ENCODE measurements at regions not wholly inside any gene's neighbourhood (a gene's known extent, or its start where the extent isn't known, plus 50 kb on each side); places are given as distances from the start of the nearest gene placed in this dataset.

GRCh38 chr6:90387826-90388225 is 91.2 kb upstream of the BACH2 start:
- TF ChIP-seq CTCF (conservative IDR thresholded peaks at IDR 0.05): no peak

GRCh38 chr6:90387383-90387775 is 90.7 kb upstream of the BACH2 start:
- H3K27ac ChIP-seq: peak overlapping the region; percentile 61
- TF ChIP-seq CTCF (conservative IDR thresholded peaks at IDR 0.05): no peak

More at GRCh38 chr6:90387826-90388225, 91.2 kb upstream of the BACH2 start:
- H3K27ac ChIP-seq: peak overlapping the region; percentile 61; the same call in 1 of the 2 replicates

GRCh38 chr6:90386399-90387382 is 90.0 kb upstream of the BACH2 start:
- no peak for TF ChIP-seq CTCF (conservative IDR thresholded peaks at IDR 0.05)
- H3K27ac ChIP-seq: peak overlapping the region; percentile 61

- H3K27ac ChIP-seq: peak overlapping the region; percentile 61
- no peak for TF ChIP-seq CTCF (conservative IDR thresholded peaks at IDR 0.05)
Observed at GRCh38 chr6:90385759-90386313, 89.2 kb upstream of the BACH2 start.

GRCh38 chr6:90384720-90385119 is 88.1 kb upstream of the BACH2 start:
- no peak for TF ChIP-seq CTCF (conservative IDR thresholded peaks at IDR 0.05)
- no peak overlapping the region for H3K27ac ChIP-seq

GRCh38 chr6:90383196-90383822 is 86.7 kb upstream of the BACH2 start:
- no peak overlapping the region for H3K27ac ChIP-seq
- TF ChIP-seq CTCF (conservative IDR thresholded peaks at IDR 0.05): no peak

- no peak overlapping the region for H3K27ac ChIP-seq
- TF ChIP-seq CTCF (conservative IDR thresholded peaks at IDR 0.05): no peak
Observed at GRCh38 chr6:90382760-90383159, 86.1 kb upstream of the BACH2 start.

Measured in VCaP (cell line).